ENCODE measurements at regions not wholly inside any gene's neighbourhood (a gene's known extent, or its start where the extent isn't known, plus 50 kb on each side); places are given as distances from the start of the nearest gene placed in this dataset.
A peak's percentile ranks its signal among the peaks of the same experiment; 100 is the strongest.

- Histone ChIP-seq H3K9me1 (ENCODE audit: control insufficient read depth, insufficient read depth, low read length) (no peaks in the 10 kb centered on the region), H2AFZ (ENCODE audit: low read depth, low read length) (no peak overlapping the region), H3K9ac (ENCODE audit: insufficient read depth in 1 of 2, low read depth in 2 of 2, low read length in 2 of 2) (no peak overlapping the region), H3K36me3 (ENCODE audit: control insufficient read depth, insufficient read depth, low read length) (no peaks in the 10 kb centered on the region), H3K79me2 (ENCODE audit: control insufficient read depth, insufficient read depth, low read length) (no peaks in the 10 kb centered on the region), H3K27me3 (ENCODE audit: control insufficient read depth in 2 of 2, insufficient read depth in 2 of 2, low read length in 2 of 2) (peaks cover 0 to 3% of the 10 kb centered on the region in 2 experiments; a peak in 2 of 5 replicates), H3K4me2 (ENCODE audit: insufficient read depth, low read length) (no peak overlapping the region), H3K27ac (ENCODE audit: extremely low read depth, low read depth, low read length) (no peak overlapping the region), H4K20me1 (replicated peaks; ENCODE audit: control insufficient read depth, insufficient read depth, low read length) (peaks cover 3% of the 10 kb centered on the region; the same call in 1 of the 2 replicates), H3K4me3 (no peak overlapping the region), H3K4me1 (replicated peaks in 1 of 2; ENCODE audit: control insufficient read depth in 2 of 2, insufficient read depth in 2 of 2, low read length in 2 of 2) (no peaks in the 10 kb centered on the region; a peak in 2 of 5 replicates), H3K9me3 (replicated peaks; ENCODE audit: control insufficient read depth, insufficient read depth, low read depth, low read length) (no peaks in the 10 kb centered on the region)
- ChIA-PET CTCF (ENCODE audit: low intra/inter-chr PET ratio) (no interaction called here), POLR2A (no interaction called here)
- in situ Hi-C loops (cut with MboI) = no loop called here
- DNase-seq (ENCODE audit: extremely low read depth in 1 of 4, low spot score in 3 of 4) (no peak), FAIRE-seq (peak; percentile 32), ATAC-seq (no peak)
- intact Hi-C loops (cut with micrococcal nuclease) = no loop called here
- BruUV-seq (replicated peaks) = no TSS peak
- 53% methylated on average over 11 of the region's 11 CpGs for WGBS (ENCODE audit: insufficient coverage, low coverage, missing lambda C conversion rate)
- TF ChIP-seq L3MBTL2 (IDR thresholded peaks at IDR 0.05) (0 out of 2 replicates have a peak, but pooled peaks have one; percentile 26), USF1 (CRISPR knock-in tag; IDR thresholded peaks at IDR 0.05) (no peak), ELK1 (CRISPR knock-in tag; IDR thresholded peaks at IDR 0.05) (no peak), MAX (CRISPR knock-in tag; IDR thresholded peaks at IDR 0.05) (no peak; the same call in 1 of the 2 replicates), MGA (IDR thresholded peaks at IDR 0.05) (peak; percentile 43; the same call in 1 of the 2 replicates), ZBTB49 (CRISPR knock-in tag; IDR thresholded peaks at IDR 0.05; ENCODE audit: borderline replicate concordance) (no peak)
These were observed 208.3 kb downstream of the LY86 start for GRCh38 chr6:6796818-6797217.

All from K562 (cell line).